Astrocyte of the spinal cord (primary cell): ENCODE measurements at regions not wholly inside any gene's neighbourhood (a gene's known extent, or its start where the extent isn't known, plus 50 kb on each side); places are given as distances from the start of the nearest gene placed in this dataset.
A peak's percentile ranks its signal among the peaks of the same experiment; 100 is the strongest.

ENCODE experiments used
- DNase-seq: peaks from one replicate; pipeline ENCODE4 v3.0.0; 2011; ENCODE audit warnings: low read depth, low spot score
- H3K4me3 ChIP-seq: 2 replicates; pipeline ENCODE4 v1.5.1; 2011; ENCODE audit warnings: low read depth, mild to moderate bottlenecking, low read length, moderate library complexity
- in situ Hi-C: cut with HindIII; loops from 2 replicates; pipeline ENCODE4 v1.10.0; 2017; ENCODE audit warnings: low sequenced_read_pairs
- TF ChIP-seq, protein P1 (sequence below): IDR thresholded peaks from 2 replicates; pipeline ENCODE4 v1.5.1; 2012; ENCODE audit warnings: low read depth, mild to moderate bottlenecking, low read length, inconsistent platforms

- TF ChIP-seq, protein P1, sequence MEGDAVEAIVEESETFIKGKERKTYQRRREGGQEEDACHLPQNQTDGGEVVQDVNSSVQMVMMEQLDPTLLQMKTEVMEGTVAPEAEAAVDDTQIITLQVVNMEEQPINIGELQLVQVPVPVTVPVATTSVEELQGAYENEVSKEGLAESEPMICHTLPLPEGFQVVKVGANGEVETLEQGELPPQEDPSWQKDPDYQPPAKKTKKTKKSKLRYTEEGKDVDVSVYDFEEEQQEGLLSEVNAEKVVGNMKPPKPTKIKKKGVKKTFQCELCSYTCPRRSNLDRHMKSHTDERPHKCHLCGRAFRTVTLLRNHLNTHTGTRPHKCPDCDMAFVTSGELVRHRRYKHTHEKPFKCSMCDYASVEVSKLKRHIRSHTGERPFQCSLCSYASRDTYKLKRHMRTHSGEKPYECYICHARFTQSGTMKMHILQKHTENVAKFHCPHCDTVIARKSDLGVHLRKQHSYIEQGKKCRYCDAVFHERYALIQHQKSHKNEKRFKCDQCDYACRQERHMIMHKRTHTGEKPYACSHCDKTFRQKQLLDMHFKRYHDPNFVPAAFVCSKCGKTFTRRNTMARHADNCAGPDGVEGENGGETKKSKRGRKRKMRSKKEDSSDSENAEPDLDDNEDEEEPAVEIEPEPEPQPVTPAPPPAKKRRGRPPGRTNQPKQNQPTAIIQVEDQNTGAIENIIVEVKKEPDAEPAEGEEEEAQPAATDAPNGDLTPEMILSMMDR: no peak
- no peak for DNase-seq
- H3K4me3 ChIP-seq: no peak overlapping the region
- in situ Hi-C loops: no loop called here
These were observed 66.8 kb upstream of the PPP2R3A start for GRCh38 chr3:135898774-135899173.

DNA sequence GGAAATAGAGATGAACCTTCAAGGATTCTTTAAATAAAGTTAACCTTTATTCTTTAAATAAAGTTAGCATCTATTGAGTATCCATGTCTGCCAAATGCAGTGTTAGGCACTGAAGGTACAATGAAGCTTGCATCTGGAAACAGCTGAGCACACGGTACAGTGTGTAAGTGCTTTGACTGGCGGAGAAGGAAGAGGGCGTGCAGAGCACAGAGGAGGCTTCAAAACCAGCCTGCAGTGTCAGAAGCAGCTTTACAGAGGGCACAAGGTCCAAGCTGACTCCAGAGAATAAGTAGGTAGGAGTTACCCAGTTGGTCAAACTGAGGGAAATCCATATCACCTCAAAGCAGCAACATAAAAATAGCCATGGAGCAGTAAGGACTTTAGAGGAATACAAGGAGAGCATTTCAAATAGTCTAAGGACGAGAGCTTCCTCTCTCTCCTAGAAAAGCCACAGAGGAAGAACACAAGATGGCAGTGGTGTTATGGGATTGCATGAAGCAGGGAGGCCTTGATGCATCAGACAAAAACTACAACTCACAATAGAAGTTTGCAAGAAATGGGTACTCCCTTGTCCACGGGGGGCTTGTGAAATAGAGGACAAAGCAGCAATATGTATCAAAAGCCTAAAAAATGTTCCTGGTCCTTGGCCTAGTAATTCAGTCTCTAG is 60.3 kb upstream of the PPP2R3A start:
- no peak overlapping the region for H3K4me3 ChIP-seq
- TF ChIP-seq, protein P1: peak; percentile 13
- in situ Hi-C loops: no loop called here
- DNase-seq: no peak

- H3K4me3 ChIP-seq: no peak overlapping the region
- TF ChIP-seq, protein P1: no peak
- in situ Hi-C loops: no loop called here
- no peak for DNase-seq
These were observed 57.9 kb upstream of the PPP2R3A start for GRCh38 chr3:135907422-135908165.

- in situ Hi-C loops: no loop called here
- DNase-seq: no peak
- TF ChIP-seq, protein P1: no peak
These were observed 57.3 kb upstream of the PPP2R3A start for GRCh38 chr3:135908225-135908624.

DNA sequence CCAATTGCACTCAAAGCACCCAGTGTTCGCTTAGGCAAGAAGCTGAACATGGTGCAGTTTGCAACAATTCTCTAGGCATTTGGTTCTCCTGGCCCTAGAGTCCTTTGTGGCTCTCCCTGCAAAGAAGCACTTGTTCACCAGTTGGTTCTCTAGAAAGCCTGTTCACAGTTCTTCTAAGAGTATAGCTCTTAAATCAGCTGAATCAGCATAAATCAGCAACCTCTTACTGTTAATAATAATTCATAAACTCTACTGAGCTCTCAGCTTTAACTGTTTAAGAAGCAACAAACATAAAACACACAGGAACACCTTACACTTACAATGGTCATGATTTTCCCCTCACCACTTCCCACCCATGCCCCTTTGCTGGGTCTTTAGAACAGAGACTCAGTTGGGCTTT is 56.8 kb upstream of the PPP2R3A start:
- no peak for DNase-seq
- in situ Hi-C loops: no loop called here
- no peak overlapping the region for H3K4me3 ChIP-seq
- TF ChIP-seq, protein P1: no peak

More at GRCh38 chr3:135908225-135908624, 57.3 kb upstream of the PPP2R3A start:
- H3K4me3 ChIP-seq: no peak overlapping the region

- H3K4me3 ChIP-seq: no peak overlapping the region
- no peak for DNase-seq
- TF ChIP-seq, protein P1: no peak
- in situ Hi-C loops: no loop called here
These were observed 54.4 kb upstream of the PPP2R3A start for GRCh38 chr3:135911110-135911509.
